ENCODE measurements at regions not wholly inside any gene's neighbourhood (a gene's known extent, or its start where the extent isn't known, plus 50 kb on each side); places are given as distances from the start of the nearest gene placed in this dataset.

DNA sequence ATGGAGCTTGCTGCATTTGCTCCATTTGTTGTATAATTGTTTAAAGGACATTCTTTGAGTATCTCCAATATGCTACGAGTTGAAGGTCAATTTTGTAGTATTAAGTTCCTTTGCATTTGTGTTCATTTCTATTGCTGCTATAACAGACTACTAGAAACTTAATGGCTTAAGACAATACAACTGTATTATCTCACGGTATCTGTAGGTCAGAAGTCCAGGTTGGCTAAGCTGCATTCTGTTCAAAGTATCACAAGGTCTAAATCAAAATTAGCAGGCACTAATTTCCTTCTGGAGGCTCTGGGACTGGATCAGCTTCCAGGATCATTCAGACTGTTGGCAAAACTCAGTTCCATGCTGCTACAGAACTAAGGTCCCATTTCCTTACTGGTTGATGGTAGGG lies 340.6 kb downstream of the GXYLT1 start:
- Histone ChIP-seq H3K27me3 (ENCODE audit: control insufficient read depth, insufficient read depth, low read length) (no peaks in the 10 kb centered on the region), H3K9me1 (ENCODE audit: insufficient read depth, low read length) (no peaks in the 10 kb centered on the region), H3K14ac (replicated peaks; ENCODE audit: low read depth, low read length) (no peak overlapping the region), H3K56ac (ENCODE audit: extremely low read depth, insufficient read depth, low read length) (no peak overlapping the region), H2AK5ac (ENCODE audit: low read depth, low read length) (no peak overlapping the region), H3K18ac (ENCODE audit: low read depth, low read length) (no peak overlapping the region), H3K79me1 (ENCODE audit: low read depth in 1 of 2, low read length in 2 of 2) (no peaks in the 10 kb centered on the region), H2BK15ac (ENCODE audit: low read depth, low read length) (no peak overlapping the region), H2BK120ac (ENCODE audit: low read depth, low read length) (no peak overlapping the region), H2BK20ac (ENCODE audit: low read depth, low read length) (no peak overlapping the region), H3K36me3 (ENCODE audit: control insufficient read depth, insufficient read depth, low read length) (no peaks in the 10 kb centered on the region), H3K4me2 (ENCODE audit: low read depth, low read length) (no peak overlapping the region), H4K91ac (ENCODE audit: insufficient read depth, low read depth, low read length) (no peak overlapping the region), H2BK5ac (ENCODE audit: low read depth, low read length, poor library complexity, severe bottlenecking) (no peak overlapping the region), H3K9ac (ENCODE audit: low read depth, low read length) (no peak overlapping the region), H4K8ac (ENCODE audit: low read depth in 2 of 2, low read length in 2 of 2) (no peak overlapping the region), H3K23ac (ENCODE audit: low read depth, low read length) (no peak overlapping the region), H3K4me3 (ENCODE audit: insufficient read depth, low read depth, low read length) (no peak overlapping the region), H4K5ac (ENCODE audit: low read depth, low read length) (no peak overlapping the region), H3K27ac (ENCODE audit: insufficient read depth, low read length) (no peak overlapping the region), H4K20me1 (ENCODE audit: insufficient read depth, low read length) (no peaks in the 10 kb centered on the region), H3K9me3 (ENCODE audit: control insufficient read depth, insufficient read depth, low read length) (no peaks in the 10 kb centered on the region), H3K4me1 (ENCODE audit: control insufficient read depth, insufficient read depth, low read length) (no peaks in the 10 kb centered on the region), H2AFZ (replicated peaks; ENCODE audit: low read length, poor library complexity) (no peak overlapping the region), H3K4ac (ENCODE audit: low read depth, low read length) (no peak overlapping the region), H2AK9ac (replicated peaks; ENCODE audit: low read depth, low read length, poor library complexity) (no peak overlapping the region)
- no TSS peak for BruUV-seq (replicated peaks)
- DNase-seq (no peak), ATAC-seq (ENCODE audit: low read depth) (no peak)
- TF ChIP-seq, protein P1, sequence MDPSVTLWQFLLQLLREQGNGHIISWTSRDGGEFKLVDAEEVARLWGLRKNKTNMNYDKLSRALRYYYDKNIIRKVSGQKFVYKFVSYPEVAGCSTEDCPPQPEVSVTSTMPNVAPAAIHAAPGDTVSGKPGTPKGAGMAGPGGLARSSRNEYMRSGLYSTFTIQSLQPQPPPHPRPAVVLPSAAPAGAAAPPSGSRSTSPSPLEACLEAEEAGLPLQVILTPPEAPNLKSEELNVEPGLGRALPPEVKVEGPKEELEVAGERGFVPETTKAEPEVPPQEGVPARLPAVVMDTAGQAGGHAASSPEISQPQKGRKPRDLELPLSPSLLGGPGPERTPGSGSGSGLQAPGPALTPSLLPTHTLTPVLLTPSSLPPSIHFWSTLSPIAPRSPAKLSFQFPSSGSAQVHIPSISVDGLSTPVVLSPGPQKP (IDR thresholded peaks at IDR 0.05; ENCODE audit: borderline replicate concordance, low read depth, low read length), result no peak
- TF ChIP-seq RAD21 (IDR thresholded peaks at IDR 0.05; ENCODE audit: low read length) (no peak), CHD1 (IDR thresholded peaks at IDR 0.05; ENCODE audit: low read depth, low read length) (no peak), SMC3 (IDR thresholded peaks at IDR 0.05; ENCODE audit: low read depth, low read length) (no peak), POLR2A (IDR thresholded peaks at IDR 0.05; ENCODE audit: low read depth, low read length) (no peak), NFE2L2 (IDR thresholded peaks at IDR 0.05; ENCODE audit: low read depth, low read length) (no peak), MXI1 (IDR thresholded peaks at IDR 0.05; ENCODE audit: borderline replicate concordance, low read depth, low read length) (no peak), FOS (IDR thresholded peaks at IDR 0.05; ENCODE audit: low read depth, low read length) (no peak), MAZ (IDR thresholded peaks at IDR 0.05; ENCODE audit: borderline replicate concordance, low read depth, low read length) (no peak), CEBPB (IDR thresholded peaks at IDR 0.05; ENCODE audit: low read depth, low read length) (no peak), RCOR1 (IDR thresholded peaks at IDR 0.05; ENCODE audit: insufficient replicate concordance, low read length) (no peak), BHLHE40 (IDR thresholded peaks at IDR 0.05; ENCODE audit: low read depth, low read length) (no peak), RFX5 (IDR thresholded peaks at IDR 0.05; ENCODE audit: low read depth, low read length) (no peak), MAFK (IDR thresholded peaks at IDR 0.05; ENCODE audit: low read depth, low read length) (no peak)
- TF ChIP-seq, protein P2, sequence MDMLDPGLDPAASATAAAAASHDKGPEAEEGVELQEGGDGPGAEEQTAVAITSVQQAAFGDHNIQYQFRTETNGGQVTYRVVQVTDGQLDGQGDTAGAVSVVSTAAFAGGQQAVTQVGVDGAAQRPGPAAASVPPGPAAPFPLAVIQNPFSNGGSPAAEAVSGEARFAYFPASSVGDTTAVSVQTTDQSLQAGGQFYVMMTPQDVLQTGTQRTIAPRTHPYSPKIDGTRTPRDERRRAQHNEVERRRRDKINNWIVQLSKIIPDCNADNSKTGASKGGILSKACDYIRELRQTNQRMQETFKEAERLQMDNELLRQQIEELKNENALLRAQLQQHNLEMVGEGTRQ (IDR thresholded peaks at IDR 0.05; ENCODE audit: low read depth, low read length), result no peak
- TF ChIP-seq, protein P3, sequence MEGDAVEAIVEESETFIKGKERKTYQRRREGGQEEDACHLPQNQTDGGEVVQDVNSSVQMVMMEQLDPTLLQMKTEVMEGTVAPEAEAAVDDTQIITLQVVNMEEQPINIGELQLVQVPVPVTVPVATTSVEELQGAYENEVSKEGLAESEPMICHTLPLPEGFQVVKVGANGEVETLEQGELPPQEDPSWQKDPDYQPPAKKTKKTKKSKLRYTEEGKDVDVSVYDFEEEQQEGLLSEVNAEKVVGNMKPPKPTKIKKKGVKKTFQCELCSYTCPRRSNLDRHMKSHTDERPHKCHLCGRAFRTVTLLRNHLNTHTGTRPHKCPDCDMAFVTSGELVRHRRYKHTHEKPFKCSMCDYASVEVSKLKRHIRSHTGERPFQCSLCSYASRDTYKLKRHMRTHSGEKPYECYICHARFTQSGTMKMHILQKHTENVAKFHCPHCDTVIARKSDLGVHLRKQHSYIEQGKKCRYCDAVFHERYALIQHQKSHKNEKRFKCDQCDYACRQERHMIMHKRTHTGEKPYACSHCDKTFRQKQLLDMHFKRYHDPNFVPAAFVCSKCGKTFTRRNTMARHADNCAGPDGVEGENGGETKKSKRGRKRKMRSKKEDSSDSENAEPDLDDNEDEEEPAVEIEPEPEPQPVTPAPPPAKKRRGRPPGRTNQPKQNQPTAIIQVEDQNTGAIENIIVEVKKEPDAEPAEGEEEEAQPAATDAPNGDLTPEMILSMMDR (conservative IDR thresholded peaks at IDR 0.05; ENCODE audit: low read depth, low read length), result no peak
- dilution Hi-C loops (cut with HindIII; ENCODE audit: low sequenced_read_pairs, unreplicated experiment), result no loop called here
- in situ Hi-C loops (cut with MboI; ENCODE audit: low sequenced_read_pairs), result no loop called here
- ChIA-PET CTCF (no interaction called here), POLR2A (ENCODE audit: unreplicated experiment) (no interaction called here)
- no CpG with 5 or more reads among the region's 2 CpGs for whole genome bisulfite sequencing, 2 experiments (ENCODE audit: extremely low coverage in 2 of 2, insufficient read length in 1 of 2)
- intact Hi-C loops (cut with micrococcal nuclease), result no loop called here

All from IMR-90 (cell line).